H1 (cell line): ENCODE measurements at regions not wholly inside any gene's neighbourhood (a gene's known extent, or its start where the extent isn't known, plus 50 kb on each side); places are given as distances from the start of the nearest gene placed in this dataset.

ENCODE experiments used
- CHD1 ChIP-seq: IDR thresholded peaks from 2 replicates; pipeline ENCODE4 v1.6.1; 2012; ENCODE audit warnings: low read depth, low read length, improper control_type of control experiment
- EZH2 ChIP-seq: fragments of 200-600 bp; sonication (generic); IDR thresholded peaks from 2 replicates; pipeline ENCODE4 v1.7.1; 2012; ENCODE audit warnings: low read depth, mild to moderate bottlenecking, moderate library complexity, low read length, inconsistent platforms; ENCODE audit not compliant: severe bottlenecking
- POLR2A ChIP-seq, 2 experiments: IDR thresholded peaks; 1 replicate in 1 of 2; 2 replicates in 1 of 2; pipeline ENCODE4 v1.6.1; 2011; ENCODE audit warnings: low read depth in 2 of 2, low read length in 2 of 2, mild to moderate bottlenecking in 2 of 2; ENCODE audit errors: control extremely low read depth in 1 of 2
- POLR2AphosphoS5 ChIP-seq: IDR thresholded peaks from 2 replicates; pipeline ENCODE4 v1.6.1; 2011; ENCODE audit warnings: low read depth, low read length
- RAD21 ChIP-seq, 2 experiments: IDR thresholded peaks in 1 of 2; conservative IDR thresholded peaks in 1 of 2; 2 replicates each; pipeline ENCODE4 v1.6.1; 2011; ENCODE audit warnings: low read depth in 2 of 2, low read length in 2 of 2, improper control_type of control experiment in 1 of 2, inconsistent platforms in 1 of 2, mild to moderate bottlenecking in 1 of 2, moderate library complexity in 1 of 2
- RFX5 ChIP-seq: IDR thresholded peaks from 2 replicates; pipeline ENCODE4 v1.6.1; 2011; ENCODE audit warnings: low read depth, low read length, improper control_type of control experiment, borderline replicate concordance
- SIN3A ChIP-seq, 2 experiments: IDR thresholded peaks in 1 of 2; conservative IDR thresholded peaks in 1 of 2; 2 replicates each; pipeline ENCODE4 v1.6.1; 2011 to 2012; ENCODE audit warnings: low read length in 2 of 2, improper control_type of control experiment in 1 of 2, low read depth in 1 of 2, mild to moderate bottlenecking in 1 of 2
- ZNF274 ChIP-seq: IDR thresholded peaks from 2 replicates; pipeline ENCODE4 v1.7.0; 2012; ENCODE audit warnings: low read length, borderline replicate concordance; ENCODE audit errors: extremely low read depth
- TF ChIP-seq, protein P1 (sequence below), 3 experiments: IDR thresholded peaks; 1 replicate in 2 of 3; 2 replicates in 1 of 3; pipeline versions ENCODE4 v1.5.1 to v1.6.1; 2011; ENCODE audit warnings: low read length in 3 of 3, mild to moderate bottlenecking in 3 of 3, inconsistent platforms in 2 of 3, low read depth in 1 of 3, moderate library complexity in 1 of 3; ENCODE audit not compliant: insufficient read depth in 1 of 3; ENCODE audit errors: control extremely low read depth in 1 of 3

- TF ChIP-seq CHD1: no peak
- TF ChIP-seq, protein P1, sequence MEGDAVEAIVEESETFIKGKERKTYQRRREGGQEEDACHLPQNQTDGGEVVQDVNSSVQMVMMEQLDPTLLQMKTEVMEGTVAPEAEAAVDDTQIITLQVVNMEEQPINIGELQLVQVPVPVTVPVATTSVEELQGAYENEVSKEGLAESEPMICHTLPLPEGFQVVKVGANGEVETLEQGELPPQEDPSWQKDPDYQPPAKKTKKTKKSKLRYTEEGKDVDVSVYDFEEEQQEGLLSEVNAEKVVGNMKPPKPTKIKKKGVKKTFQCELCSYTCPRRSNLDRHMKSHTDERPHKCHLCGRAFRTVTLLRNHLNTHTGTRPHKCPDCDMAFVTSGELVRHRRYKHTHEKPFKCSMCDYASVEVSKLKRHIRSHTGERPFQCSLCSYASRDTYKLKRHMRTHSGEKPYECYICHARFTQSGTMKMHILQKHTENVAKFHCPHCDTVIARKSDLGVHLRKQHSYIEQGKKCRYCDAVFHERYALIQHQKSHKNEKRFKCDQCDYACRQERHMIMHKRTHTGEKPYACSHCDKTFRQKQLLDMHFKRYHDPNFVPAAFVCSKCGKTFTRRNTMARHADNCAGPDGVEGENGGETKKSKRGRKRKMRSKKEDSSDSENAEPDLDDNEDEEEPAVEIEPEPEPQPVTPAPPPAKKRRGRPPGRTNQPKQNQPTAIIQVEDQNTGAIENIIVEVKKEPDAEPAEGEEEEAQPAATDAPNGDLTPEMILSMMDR (IDR thresholded peaks at IDR 0.05; ENCODE audit: control extremely low read depth in 1 of 3, insufficient read depth in 1 of 3, low read depth in 1 of 3, low read length in 3 of 3): no peak
- no peak for TF ChIP-seq POLR2AphosphoS5
- no peak for TF ChIP-seq RAD21 (IDR thresholded peaks at IDR 0.05 in 1 of 2, conservative IDR thresholded peaks at IDR 0.05 in 1 of 2; ENCODE audit: low read depth in 2 of 2, low read length in 2 of 2)
- no peak for TF ChIP-seq RFX5
- no peak for TF ChIP-seq ZNF274
- TF ChIP-seq SIN3A (conservative IDR thresholded peaks at IDR 0.05 in 1 of 2, IDR thresholded peaks at IDR 0.05 in 1 of 2; ENCODE audit: low read depth in 1 of 2, low read length in 2 of 2): no peak
- no peak for TF ChIP-seq POLR2A (IDR thresholded peaks at IDR 0.05; ENCODE audit: control extremely low read depth in 1 of 2, low read depth in 2 of 2, low read length in 2 of 2)
- TF ChIP-seq EZH2: no peak
Measured at GRCh38 chr5:125597338-125597737, 825.9 kb upstream of the GRAMD2B start.
